HG03571 (cell line): ENCODE measurements at regions not wholly inside any gene's neighbourhood (a gene's known extent, or its start where the extent isn't known, plus 50 kb on each side); places are given as distances from the start of the nearest gene placed in this dataset.
A peak's percentile ranks its signal among the peaks of the same experiment; 100 is the strongest.

Experiments
- ATAC-seq: cut with Tn5 transposase; IDR thresholded peaks from one replicate; pipeline ENCODE4 v1.9.1; 2021; ENCODE audit not compliant: unreplicated experiment

GRCh38 chr17:69605571-69605970 lies 191.1 kb downstream of the MAP2K6 start:
- ATAC-seq = no peak

GRCh38 chr17:69606142-69606800 lies 191.8 kb downstream of the MAP2K6 start:
- no peak for ATAC-seq

GRCh38 chr17:69607162-69607834 lies 192.8 kb downstream of the MAP2K6 start:
- ATAC-seq = peak; percentile 84

- ATAC-seq = no peak
Observed at GRCh38 chr17:69608141-69608540, 193.6 kb downstream of the MAP2K6 start.

GRCh38 chr17:69608808-69609472 lies 194.4 kb downstream of the MAP2K6 start:
- no peak for ATAC-seq

- ATAC-seq = no peak
Observed at GRCh38 chr17:69609473-69610305, 195.2 kb downstream of the MAP2K6 start.

- ATAC-seq = no peak
Observed at GRCh38 chr17:69620363-69620762, 205.9 kb downstream of the MAP2K6 start.

- no peak for ATAC-seq
Observed at GRCh38 chr17:69625474-69625873, 211.0 kb downstream of the MAP2K6 start.

- ATAC-seq = no peak
Observed at GRCh38 chr17:69630056-69630635, 215.6 kb downstream of the MAP2K6 start.

GRCh38 chr17:69634844-69635243 lies 220.3 kb downstream of the MAP2K6 start:
- ATAC-seq = no peak

- ATAC-seq = no peak
Observed at GRCh38 chr17:69637446-69638156, 223.1 kb downstream of the MAP2K6 start.

GRCh38 chr17:69639096-69639495 lies 224.6 kb downstream of the MAP2K6 start:
- ATAC-seq = no peak

- no peak for ATAC-seq
Observed at GRCh38 chr17:69640073-69640472, 225.6 kb downstream of the MAP2K6 start.

- no peak for ATAC-seq
Observed at GRCh38 chr17:69643686-69644085, 229.2 kb downstream of the MAP2K6 start.

GRCh38 chr17:69646729-69647128 lies 232.2 kb downstream of the MAP2K6 start:
- no peak for ATAC-seq

GRCh38 chr17:69650881-69651280 lies 236.4 kb downstream of the MAP2K6 start:
- ATAC-seq = no peak

- ATAC-seq = no peak
Observed at GRCh38 chr17:69651921-69652320, 237.4 kb downstream of the MAP2K6 start.

GRCh38 chr17:69654981-69655855 lies 240.7 kb downstream of the MAP2K6 start:
- no peak for ATAC-seq

GRCh38 chr17:69655902-69656301 lies 241.4 kb downstream of the MAP2K6 start:
- ATAC-seq = no peak
